ENCODE measurements at regions not wholly inside any gene's neighbourhood (a gene's known extent, or its start where the extent isn't known, plus 50 kb on each side); places are given as distances from the start of the nearest gene placed in this dataset.
"Not testable (repeated sequence)": the region's sequence is repeated elsewhere in the genome, so short reads cannot be mapped to it uniquely, and the experiment has no call there.

DNA sequence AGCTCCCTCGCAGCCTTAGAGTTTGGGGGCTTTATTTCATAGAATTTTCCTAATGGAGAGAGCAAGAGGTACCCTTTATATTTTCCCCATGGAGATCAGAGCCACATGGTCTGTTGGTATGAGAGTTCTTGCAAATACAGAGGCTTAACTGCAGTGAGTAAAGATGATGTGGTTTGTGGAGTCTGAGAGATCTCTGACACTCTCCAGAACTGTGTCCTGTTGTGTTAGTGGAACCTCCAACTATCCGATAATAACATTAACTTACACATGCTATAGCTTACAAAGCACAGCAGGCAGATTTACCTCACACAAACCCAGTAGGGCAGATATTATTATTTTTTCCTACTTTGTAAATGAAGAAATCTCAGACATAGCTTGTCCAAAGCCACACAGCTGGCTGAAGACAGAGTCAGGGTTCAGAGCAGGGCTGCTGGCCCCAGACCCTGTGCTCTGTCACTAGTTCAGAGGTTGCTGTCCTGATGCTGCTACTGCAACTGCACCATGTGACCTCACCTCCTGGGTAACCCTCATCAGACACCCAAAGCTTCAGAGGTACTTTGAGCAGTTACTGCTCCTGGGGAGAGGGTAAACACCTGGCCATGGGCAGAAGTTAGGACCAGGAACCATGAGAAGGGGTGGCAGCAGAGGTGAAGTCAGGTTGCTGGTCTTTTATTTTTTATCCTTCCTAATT, 384.8 kb upstream of the PROX1 start:
- no peak for DNase-seq

- DNase-seq, result no peak
Observed at GRCh38 chr1:213604477-213604876, 383.3 kb upstream of the PROX1 start.

GRCh38 chr1:213605732-213606131, 382.0 kb upstream of the PROX1 start:
- DNase-seq, result no peak

DNA sequence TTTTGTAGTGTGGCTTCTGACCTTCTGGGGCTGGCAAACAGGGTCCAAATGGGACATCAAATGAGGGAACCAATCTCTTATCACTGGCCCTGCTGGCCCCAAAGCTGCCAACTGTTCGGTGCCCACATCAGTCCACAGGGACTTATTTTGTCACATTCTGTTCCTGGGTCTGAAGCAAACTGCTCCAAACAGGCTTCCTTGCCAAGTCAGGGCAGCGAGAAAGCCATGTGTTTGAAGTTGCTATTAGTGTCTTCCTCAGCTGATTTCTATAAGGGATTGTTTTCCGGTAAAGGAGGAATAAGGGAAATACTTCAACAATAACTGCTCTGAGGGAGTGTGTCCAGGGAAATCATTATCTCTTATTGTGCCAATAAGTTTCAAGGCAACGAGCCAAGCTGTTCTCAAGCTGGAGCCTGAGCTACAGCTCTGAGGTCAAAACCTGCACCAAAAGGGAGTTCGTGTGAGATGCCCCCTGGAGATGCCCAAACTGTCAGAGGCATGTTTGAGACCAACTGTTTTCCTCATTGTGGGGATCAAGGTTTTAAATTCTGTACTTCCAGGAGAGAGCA, 381.4 kb upstream of the PROX1 start:
- no peak for DNase-seq

- no peak for DNase-seq
Observed at GRCh38 chr1:213613549-213613948, 374.2 kb upstream of the PROX1 start.

DNA sequence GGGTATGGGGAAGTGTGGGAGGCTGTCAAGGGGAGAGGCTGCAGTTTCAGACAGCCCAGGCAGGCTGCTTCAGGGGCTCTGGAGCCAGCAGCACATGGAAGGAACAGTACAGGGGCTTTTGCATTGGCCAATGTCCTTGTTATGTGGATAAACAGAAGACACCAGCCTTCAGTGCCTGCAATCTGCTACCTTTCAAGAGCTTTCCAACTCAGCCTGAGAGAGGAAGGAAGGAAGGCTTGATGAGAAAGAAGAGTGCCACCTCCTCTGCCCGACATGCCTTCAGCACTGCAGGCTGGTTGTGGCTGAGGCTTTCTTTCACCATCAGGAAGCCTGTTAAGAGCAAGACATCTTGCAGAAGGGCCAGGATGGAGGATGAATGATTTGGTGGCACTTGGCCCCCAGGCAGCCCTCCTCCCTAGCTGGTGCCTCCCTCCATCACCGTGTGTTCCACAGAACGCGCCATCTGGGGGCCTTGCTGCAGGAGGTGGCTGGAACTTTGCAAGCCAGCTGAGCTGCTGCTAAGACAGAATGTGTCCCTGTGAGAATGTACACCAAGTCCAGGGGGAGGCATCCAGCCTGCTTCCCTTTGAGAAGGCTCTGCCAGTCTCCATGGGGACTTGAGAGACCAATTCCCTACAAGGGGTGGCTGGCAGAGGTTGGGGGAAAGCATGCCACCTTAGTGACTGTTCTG, 372.4 kb upstream of the PROX1 start:
- DNase-seq, result no peak

GRCh38 chr1:213617133-213617532, 370.6 kb upstream of the PROX1 start:
- no peak for DNase-seq

- DNase-seq, result no peak
Observed at GRCh38 chr1:213618094-213618493, 369.7 kb upstream of the PROX1 start.

- DNase-seq, result no peak
Observed at GRCh38 chr1:213619026-213619425, 368.7 kb upstream of the PROX1 start.

DNA sequence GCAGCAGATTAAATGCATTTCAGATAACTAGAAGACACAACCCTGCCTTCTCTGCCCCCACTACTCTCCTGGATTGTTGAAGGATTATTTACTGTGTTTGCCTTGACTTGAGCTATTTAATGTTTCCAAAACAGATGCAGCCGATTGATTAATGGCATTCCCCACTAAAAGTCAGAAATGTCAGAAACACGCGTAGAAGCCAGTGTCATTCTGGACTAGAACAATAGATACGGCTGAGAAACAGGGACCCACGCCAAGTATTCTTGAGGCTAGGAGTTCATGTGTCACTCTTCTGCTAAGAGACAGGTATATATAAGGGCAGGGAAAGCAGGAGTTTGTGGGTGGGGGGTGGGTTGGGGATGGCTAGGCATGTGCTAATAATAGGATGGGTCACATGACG, 366.7 kb upstream of the PROX1 start:
- no peak for DNase-seq

DNA sequence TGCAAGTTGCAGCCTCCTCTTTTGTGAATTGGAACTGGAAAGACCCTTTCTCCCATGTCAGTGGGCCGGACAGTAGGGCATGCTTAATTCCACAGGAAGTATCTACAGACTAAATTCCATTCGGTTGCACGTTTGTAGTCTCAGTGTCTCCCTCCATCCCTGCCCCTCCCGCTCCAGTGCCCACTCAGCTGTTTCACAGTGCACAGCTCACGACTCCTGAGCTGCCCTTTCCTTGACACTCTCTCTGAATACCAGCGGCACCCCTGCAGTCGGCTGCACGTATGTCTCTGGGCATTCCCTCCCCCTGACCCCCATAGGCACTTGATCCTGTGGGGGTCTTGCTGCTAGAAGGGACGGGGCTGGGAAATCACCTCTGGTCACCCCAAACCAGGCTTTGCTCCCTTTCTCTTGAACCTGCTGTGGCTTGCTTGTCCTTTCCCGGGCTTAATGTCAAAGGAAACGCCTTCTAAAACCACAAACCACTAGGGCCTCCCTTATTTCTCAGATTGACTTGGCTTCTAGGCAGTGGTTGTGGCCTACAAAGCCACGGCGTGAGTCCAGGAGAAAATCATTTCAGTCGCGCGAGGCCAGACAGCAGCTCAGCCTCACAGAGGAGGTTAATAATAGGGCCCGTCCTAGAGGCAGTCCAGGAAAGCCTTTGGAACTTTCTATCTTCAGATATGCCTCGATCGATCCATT, 365.3 kb upstream of the PROX1 start:
- no peak for DNase-seq

DNA sequence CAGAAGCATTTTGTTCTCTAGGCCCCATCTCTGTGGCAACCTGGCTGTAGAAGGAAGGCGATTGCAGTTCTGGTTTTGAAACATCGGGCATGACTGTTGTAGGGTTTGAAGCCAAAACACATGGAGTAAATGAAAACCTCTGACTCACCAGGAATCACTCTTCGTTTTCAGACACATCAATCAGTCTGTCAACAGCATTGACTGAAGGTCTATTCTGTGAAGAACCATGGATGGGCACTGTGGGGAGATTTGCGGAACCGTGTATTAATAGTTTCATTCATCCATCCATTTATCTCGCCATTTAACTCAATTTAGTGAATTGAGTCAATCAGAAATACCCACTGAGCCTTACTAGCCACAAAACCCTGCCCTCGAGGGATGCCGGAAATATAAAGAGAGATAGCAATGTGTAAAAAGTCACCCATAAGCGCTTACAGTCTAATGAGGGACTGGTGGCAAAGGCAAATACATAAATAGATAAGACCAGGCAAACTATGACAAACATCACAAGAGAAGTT, 364.6 kb upstream of the PROX1 start:
- no peak for DNase-seq

DNA sequence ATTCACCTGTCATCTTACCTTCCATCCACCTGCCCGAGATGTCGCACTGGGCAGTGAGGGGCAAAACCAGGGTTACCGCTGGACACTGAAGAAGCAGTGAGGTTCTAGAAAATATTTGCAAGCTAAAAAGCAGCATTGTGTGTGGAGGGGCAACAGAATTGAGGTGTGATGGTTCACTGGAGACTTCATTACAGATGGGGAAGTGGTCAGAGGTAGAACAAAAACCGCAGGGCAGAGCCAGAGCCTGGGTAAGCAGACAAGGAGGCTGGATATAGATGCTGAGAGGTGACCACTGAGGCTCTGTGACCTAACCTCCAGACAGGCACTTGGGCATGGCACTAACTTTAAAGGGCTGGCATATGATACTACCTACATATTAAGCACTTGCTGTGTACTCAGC, 363.9 kb upstream of the PROX1 start:
- DNase-seq, result no peak

- not testable (repeated sequence) for DNase-seq
Observed at GRCh38 chr1:213636778-213637177, 351.0 kb upstream of the PROX1 start.

DNA sequence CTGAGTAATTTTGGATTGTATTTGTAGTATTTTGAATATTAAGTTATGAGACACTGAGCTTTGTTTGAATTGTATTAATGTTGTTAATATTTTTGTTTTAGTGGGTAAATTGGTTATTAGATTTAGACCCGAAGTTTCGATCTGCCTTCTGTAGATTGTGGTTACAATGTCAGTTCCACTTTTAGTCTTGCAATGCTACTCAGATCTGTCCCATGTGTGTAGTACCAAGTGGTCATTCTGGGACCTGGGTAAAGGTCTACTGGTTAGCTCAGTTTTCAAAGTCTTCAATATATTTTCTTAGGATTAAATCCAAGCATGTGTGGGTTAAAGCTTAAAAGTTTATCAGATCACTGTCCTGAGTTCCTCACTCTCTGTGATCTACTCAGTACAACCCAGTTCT, 346.5 kb upstream of the PROX1 start:
- no peak for DNase-seq

GRCh38 chr1:213643360-213643759, 344.4 kb upstream of the PROX1 start:
- DNase-seq, result no peak

DNA sequence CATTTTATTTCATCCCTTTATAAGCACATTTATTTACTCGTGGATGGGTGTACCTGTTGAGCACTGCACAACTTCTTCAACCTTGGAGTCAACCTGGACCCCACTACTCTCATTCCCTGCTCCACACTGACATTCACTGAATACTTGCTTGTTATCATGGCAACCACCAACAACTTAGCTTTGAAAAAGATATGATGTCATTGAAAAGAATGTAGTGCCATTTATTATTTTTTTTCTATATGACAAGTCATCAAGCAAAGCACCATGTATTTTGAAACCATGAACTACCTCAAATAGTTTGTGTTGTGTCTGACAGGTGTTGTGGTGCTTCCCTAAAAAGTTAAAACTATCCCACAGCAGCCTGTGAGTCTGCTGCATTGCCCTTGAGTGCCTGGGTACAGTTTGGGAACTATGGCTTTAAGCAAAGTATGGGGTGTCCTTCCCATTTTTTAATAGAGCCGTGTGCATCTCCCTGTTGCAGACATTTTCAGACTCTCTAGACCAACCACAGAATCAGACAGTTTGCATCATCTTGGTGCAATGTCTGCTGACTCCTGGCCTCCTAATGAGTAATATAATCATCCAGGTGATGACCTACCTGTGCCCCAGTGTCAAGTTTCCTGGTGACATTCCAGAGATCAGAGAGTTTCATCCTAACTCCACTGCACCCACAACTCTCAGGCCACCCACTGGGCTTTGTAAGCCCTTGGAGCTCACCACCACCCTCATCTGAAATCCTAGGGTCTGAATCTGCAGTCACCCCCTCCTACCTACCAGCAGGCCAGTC, 339.7 kb upstream of the PROX1 start:
- no peak for DNase-seq

DNA sequence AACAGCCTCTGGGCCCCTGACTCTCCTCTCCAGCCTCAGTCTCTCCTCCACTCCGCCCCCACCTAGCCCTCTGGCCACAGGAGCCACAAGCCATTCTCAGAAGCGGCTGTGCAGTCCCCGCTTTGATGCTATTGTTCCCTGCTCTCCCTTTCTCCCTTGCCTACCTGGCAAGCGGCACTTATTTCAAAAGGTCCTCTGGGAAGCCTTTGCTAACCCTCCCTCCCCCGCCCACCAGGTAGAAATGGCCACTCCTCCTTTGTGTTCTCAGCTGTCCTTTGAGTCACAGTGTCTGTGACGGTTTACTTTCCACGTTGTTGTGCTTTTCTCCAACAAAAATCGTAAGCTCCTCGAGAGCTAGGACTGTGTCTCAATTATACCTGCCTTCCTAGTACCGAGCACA, 338.4 kb upstream of the PROX1 start:
- no peak for DNase-seq

- no peak for DNase-seq
Observed at GRCh38 chr1:213650603-213651002, 337.2 kb upstream of the PROX1 start.

- no peak for DNase-seq
Observed at GRCh38 chr1:213651077-213651476, 336.7 kb upstream of the PROX1 start.

DNA sequence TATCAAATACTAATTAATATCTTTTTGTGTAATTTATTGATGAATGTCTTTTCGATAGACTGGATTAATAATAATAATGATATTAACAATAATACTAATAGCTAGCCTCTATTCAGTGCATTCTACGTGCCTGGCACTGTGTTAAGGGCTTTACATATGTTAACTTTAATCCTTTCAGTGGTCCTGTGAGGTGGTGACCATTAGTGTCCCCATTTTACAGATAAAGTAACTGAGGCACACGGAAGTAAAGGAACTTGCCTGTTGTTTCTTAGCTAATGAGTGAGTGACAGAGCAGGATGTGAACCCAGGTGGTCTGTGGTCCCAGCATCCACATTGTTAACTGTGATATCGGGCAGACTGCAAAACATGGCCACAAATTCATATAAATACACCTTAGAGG, 335.7 kb upstream of the PROX1 start:
- DNase-seq, result no peak

DNA sequence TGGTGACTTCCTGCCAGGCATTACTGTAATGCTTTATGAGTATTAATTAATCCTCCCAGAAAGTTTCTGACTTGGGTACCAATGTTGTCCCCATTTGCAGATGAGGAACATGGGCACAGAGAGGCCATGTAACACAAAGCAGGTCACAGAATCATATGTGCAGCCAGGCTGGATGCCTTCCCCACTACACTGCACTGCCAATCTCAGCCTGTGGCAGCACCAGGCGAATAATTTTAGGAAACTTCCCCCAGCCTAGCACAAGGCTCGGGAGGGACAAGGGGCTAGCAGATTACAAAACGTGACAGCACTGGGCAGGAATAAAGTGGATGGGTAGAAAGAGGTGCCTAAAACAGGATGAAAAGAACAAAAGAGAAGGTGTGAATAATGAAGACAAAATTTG, 331.7 kb upstream of the PROX1 start:
- DNase-seq, result no peak

DNA sequence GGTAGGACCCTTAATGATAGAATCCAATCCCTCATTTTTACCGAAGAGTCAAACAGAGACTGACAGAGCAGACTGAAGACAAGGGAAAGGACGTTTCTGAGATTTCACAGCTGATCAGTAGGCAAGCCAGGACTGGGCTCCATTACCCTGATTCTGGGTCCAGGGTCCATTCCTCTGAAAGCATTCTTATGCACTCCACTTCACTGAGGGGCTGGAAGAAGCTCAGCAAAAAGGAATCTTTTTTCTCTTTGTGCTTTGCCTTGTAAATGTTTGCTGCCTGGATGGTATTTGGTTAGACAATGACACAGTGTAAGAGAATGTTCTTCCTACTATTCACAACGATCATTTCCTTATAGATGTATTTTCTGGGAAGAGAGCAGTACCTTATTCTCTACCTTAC, 331.3 kb upstream of the PROX1 start:
- no peak for DNase-seq
